ENCODE measurements at regions not wholly inside any gene's neighbourhood (a gene's known extent, or its start where the extent isn't known, plus 50 kb on each side); places are given as distances from the start of the nearest gene placed in this dataset.

- ATAC-seq (ENCODE audit: low FRiP score in 2 of 2) = no peak
- no peak for DNase-seq
- Histone ChIP-seq H3K9me3 (no peaks in the 10 kb centered on the region), H3K4me3 (no peak overlapping the region), H3K27me3 (no peaks in the 10 kb centered on the region), H3K36me3 (no peaks in the 10 kb centered on the region), H3K4me1 (peaks cover 0 to 10% (median 4%) of the 10 kb centered on the region in 4 donors), H3K27ac (no peak overlapping the region)
- TF ChIP-seq CTCF (IDR thresholded peaks at IDR 0.05) = no peak
- TF ChIP-seq POLR2A (IDR thresholded peaks at IDR 0.05) = no peak
- no peak for TF ChIP-seq POLR2AphosphoS5 (IDR thresholded peaks at IDR 0.05)
- TF ChIP-seq EP300 (IDR thresholded peaks at IDR 0.05) = no peak
- WGBS, 2 donors = 36 to 50% methylated on average over 2 of the region's 2 CpGs
Observed at GRCh38 chr3:98980915-98981596, 79.6 kb upstream of the DCBLD2 start.

GRCh38 chr3:98979296-98979695, 77.8 kb upstream of the DCBLD2 start:
- no peak for ATAC-seq (ENCODE audit: low FRiP score in 2 of 2)
- no peak overlapping the region for H3K4me3 ChIP-seq
- H3K27ac ChIP-seq = no peak overlapping the region
- H3K36me3 ChIP-seq = no peaks in the 10 kb centered on the region
- no peaks in the 10 kb centered on the region for H3K27me3 ChIP-seq
- DNase-seq = no peak
- H3K4me1 ChIP-seq = peaks cover 0 to 6% (median 0%) of the 10 kb centered on the region in 4 donors
- TF ChIP-seq EP300 (IDR thresholded peaks at IDR 0.05) (no peak), CTCF (IDR thresholded peaks at IDR 0.05) (no peak)
- WGBS, 2 donors = 36 to 50% methylated on average over 1 of the region's 1 CpG
- no peaks in the 10 kb centered on the region for H3K9me3 ChIP-seq

- no peak overlapping the region for H3K4me3 ChIP-seq
- H3K27ac ChIP-seq = no peak overlapping the region
- no peak for ATAC-seq (ENCODE audit: low FRiP score in 2 of 2)
- WGBS, 2 donors = 58 to 88% methylated on average over 3 of the region's 3 CpGs
- peaks cover 0 to 6% (median 0%) of the 10 kb centered on the region in 4 donors for H3K4me1 ChIP-seq
- no peaks in the 10 kb centered on the region for H3K36me3 ChIP-seq
- H3K9me3 ChIP-seq = no peaks in the 10 kb centered on the region
- no peaks in the 10 kb centered on the region for H3K27me3 ChIP-seq
- no peak for DNase-seq
- TF ChIP-seq POLR2AphosphoS5 (IDR thresholded peaks at IDR 0.05) (no peak), CTCF (IDR thresholded peaks at IDR 0.05) (no peak), EP300 (IDR thresholded peaks at IDR 0.05) (no peak), POLR2A (IDR thresholded peaks at IDR 0.05) (no peak)
Observed at GRCh38 chr3:98978068-98978811, 76.7 kb upstream of the DCBLD2 start.

GRCh38 chr3:98977520-98977919, 76.0 kb upstream of the DCBLD2 start:
- 54 to 71% methylated on average over 2 of the region's 2 CpGs for WGBS, 2 donors
- H3K9me3 ChIP-seq = no peaks in the 10 kb centered on the region
- TF ChIP-seq POLR2AphosphoS5 (IDR thresholded peaks at IDR 0.05) (no peak), CTCF (IDR thresholded peaks at IDR 0.05) (no peak), EP300 (IDR thresholded peaks at IDR 0.05) (no peak), POLR2A (IDR thresholded peaks at IDR 0.05) (no peak)
- H3K27ac ChIP-seq = no peak overlapping the region
- ATAC-seq (ENCODE audit: low FRiP score in 2 of 2) (peak in 1 of 2 donors; percentile 58), DNase-seq (no peak)
- peaks cover 0 to 6% (median 0%) of the 10 kb centered on the region in 4 donors for H3K4me1 ChIP-seq
- no peaks in the 10 kb centered on the region for H3K27me3 ChIP-seq
- H3K4me3 ChIP-seq = no peak overlapping the region
- H3K36me3 ChIP-seq = no peaks in the 10 kb centered on the region

Measured in upper lobe of left lung (tissue), 6 donors.